Astrocyte of the spinal cord (primary cell): ENCODE measurements at regions not wholly inside any gene's neighbourhood (a gene's known extent, or its start where the extent isn't known, plus 50 kb on each side); places are given as distances from the start of the nearest gene placed in this dataset.

Source experiments
- DNase-seq: peaks from one replicate; pipeline ENCODE4 v3.0.0; 2011; ENCODE audit warnings: low read depth, low spot score
- H3K4me3 ChIP-seq: 2 replicates; pipeline ENCODE4 v1.5.1; 2011; ENCODE audit warnings: low read depth, mild to moderate bottlenecking, low read length, moderate library complexity
- in situ Hi-C: cut with HindIII; loops from 2 replicates; pipeline ENCODE4 v1.10.0; 2017; ENCODE audit warnings: low sequenced_read_pairs
- TF ChIP-seq, protein P1 (sequence below): IDR thresholded peaks from 2 replicates; pipeline ENCODE4 v1.5.1; 2012; ENCODE audit warnings: low read depth, mild to moderate bottlenecking, low read length, inconsistent platforms

DNA sequence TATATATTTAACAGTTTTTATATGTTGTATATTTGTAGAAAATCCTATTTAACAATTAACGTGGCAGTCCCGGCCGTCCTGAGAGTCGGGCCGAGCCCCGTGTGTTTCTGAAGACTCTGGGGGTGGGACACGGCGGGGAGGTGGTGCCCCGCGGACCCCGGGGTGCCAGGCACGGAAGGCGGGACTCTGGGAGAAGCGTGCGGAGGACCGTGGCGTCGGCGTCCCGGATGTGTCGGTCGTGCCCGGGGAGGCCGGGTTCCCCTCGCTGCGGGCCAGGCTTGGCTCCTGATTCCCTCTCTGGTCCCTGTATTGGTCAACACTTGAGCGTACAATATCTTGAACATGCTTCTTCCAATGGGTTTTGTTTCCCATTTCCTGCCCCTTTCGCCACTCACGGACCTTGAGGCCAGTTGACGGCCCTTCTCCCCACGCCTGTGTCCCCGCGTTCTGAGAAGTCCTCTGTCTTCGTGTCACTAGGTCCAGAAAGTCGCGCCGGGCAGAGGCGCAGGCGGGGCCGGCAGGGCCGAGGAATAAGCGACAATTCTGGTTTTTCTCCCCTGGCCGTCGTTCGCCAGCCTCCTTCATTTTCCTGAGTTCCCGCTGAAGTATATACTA lies 1076.7 kb downstream of the BRD1 start:
- TF ChIP-seq, protein P1, sequence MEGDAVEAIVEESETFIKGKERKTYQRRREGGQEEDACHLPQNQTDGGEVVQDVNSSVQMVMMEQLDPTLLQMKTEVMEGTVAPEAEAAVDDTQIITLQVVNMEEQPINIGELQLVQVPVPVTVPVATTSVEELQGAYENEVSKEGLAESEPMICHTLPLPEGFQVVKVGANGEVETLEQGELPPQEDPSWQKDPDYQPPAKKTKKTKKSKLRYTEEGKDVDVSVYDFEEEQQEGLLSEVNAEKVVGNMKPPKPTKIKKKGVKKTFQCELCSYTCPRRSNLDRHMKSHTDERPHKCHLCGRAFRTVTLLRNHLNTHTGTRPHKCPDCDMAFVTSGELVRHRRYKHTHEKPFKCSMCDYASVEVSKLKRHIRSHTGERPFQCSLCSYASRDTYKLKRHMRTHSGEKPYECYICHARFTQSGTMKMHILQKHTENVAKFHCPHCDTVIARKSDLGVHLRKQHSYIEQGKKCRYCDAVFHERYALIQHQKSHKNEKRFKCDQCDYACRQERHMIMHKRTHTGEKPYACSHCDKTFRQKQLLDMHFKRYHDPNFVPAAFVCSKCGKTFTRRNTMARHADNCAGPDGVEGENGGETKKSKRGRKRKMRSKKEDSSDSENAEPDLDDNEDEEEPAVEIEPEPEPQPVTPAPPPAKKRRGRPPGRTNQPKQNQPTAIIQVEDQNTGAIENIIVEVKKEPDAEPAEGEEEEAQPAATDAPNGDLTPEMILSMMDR: no peak
- no peak for DNase-seq
- no peak overlapping the region for H3K4me3 ChIP-seq
- in situ Hi-C loops: no loop called here

DNA sequence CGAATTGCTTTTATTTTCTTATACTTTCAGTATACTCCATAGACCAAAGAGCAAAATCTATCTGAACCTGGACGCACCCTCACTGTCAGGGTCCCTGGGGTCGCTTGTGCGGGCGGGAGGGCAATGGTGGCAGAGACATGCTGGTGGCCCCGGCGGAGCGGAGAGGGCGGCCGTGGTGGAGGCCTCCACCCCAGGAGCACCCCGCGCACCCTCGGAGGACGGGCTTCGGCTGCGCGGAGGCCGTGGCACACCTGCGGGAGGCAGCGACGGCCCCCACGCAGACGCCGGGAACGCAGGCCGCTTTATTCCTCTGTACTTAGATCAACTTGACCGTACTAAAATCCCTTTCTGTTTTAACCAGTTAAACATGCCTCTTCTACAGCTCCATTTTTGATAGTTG lies 1077.4 kb downstream of the BRD1 start:
- no peak for DNase-seq
- in situ Hi-C loops: no loop called here
- TF ChIP-seq, protein P1: no peak
- no peak overlapping the region for H3K4me3 ChIP-seq

DNA sequence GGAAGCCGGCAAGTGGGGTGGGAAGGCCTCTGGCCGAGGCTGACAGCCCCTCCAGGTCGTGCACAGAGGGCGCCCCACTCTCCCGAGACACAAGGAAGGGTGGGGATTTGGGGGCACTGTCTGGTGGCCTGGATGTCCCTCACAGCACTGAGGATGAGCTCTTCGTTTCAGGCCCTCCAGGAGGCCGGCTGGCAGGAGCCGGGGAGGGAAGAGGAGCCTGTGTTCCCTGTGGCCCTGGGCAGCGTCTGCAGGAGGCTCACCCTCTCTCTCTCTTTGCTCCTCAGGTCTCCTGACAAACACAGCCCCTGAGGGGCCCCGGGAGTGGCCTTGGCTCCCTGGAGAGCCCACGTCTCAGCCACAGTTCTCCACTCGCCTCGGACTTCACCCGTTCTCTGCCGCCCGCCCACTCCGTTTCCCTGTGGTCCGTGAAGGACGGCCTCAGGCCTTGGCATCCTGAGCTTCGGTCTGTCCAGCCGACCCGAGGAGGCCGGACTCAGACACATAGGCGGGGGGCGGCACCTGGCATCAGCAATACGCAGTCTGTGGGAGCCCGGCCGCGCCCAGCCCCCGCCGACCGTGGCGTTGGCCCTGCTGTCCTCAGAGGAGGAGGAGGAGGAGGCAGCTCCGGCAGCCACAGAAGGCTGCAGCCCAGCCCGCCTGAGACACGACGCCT lies 1078.0 kb downstream of the BRD1 start:
- in situ Hi-C loops: no loop called here
- no peak overlapping the region for H3K4me3 ChIP-seq
- no peak for DNase-seq
- TF ChIP-seq, protein P1: no peak

DNA sequence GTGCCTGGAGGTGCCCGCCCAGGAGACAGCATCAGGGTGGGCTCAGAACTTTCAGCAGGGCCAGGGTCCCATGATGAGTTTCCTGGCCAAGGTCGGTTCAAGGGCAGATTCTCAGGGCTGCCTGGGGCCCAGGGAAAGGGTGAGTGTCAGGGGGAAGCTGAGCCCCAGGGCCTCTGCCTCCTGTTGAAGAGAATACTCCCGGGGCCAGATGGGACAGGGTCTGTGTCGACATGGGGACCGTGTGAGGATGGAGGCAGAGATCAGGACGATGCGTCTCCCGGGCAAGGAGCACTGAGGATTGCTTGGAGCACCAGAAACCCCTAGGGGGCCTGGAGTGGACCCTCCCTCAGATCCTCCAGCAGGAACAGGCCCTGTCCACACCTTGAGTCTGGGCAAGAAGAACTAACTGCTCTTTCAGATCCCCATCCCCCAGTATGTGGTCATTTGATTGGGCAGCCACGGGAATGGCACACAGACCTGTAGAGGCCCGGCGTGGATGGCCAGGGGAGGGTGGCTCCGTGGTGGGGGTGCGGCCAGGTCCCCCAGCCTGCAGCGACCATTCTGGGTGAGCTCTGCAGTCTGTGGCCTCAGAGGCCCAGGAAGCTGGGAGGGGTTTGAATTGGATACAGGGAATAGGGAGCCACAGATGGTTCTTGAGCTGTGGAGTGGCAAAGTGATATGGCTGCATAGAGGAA lies 1078.7 kb downstream of the BRD1 start:
- no peak overlapping the region for H3K4me3 ChIP-seq
- TF ChIP-seq, protein P1: no peak
- in situ Hi-C loops: no loop called here
- DNase-seq: no peak

DNA sequence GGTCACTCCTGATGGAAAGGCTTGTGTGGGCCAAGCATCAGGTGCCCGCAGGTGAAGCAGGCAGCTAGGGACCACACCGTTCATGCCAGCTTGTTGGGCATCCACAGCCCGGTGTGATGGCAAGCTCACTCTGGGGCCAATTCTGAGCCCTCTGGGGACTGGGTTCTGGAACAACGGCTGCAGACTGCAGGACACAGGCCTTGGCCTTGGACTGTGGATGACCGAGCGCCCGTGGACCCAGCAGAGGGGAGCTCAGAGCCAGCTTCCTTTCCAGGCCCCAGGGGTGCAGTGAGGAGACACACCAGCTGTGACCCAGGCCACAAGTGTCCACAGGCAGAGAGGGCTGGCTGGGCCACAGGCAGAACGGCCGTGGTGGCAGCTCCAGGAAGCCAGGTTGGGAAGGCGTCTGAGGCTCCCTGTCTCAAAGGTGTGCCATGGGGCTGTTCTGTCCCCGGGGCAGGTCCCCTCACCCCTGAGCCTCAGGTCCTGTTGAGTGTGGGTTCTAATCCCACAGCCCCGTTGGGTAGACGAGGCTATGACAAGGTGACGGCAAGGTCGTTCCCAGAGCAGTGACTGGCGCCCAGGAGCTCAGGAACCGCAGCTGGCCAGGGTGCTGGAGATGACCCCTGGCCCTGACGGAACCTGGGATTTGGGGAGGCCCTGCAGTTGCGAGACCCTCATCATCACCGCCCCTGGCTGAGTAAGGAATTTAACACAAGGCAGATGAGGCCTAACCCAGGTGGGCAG lies 1079.4 kb downstream of the BRD1 start:
- TF ChIP-seq, protein P1: no peak
- H3K4me3 ChIP-seq: no peak overlapping the region
- no peak for DNase-seq
- in situ Hi-C loops: no loop called here

DNA sequence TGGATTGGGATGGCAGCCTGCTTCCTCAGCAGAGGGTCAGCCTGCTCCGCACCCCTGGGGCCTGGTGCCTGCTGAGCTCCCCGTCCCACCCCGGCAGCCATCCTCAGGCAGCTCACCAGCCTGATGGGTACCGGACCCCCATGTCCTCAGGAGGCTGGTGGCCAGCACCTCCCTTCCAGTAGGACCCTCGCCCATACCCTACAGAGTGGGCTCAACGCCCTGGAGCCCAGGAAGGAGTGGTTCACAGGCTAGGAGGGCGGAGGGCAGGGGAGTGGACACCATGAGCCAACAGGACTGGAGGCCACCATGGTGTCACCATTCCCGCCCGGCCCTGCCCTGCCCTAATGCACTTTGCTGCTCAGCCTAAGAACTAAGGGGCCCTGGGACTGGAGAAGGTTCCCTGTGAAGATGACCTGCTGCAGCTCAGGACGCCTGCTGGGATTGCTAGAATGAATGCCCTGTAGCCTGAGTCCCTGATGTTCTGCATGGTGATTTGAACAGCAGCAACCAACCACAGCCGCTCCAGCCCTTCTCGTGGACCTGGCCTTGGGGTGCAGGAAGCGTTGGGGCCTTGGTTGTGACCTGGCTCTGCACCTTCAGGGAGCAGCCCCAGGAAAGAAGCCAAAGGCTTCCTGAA lies 1080.8 kb downstream of the BRD1 start:
- DNase-seq: no peak

More for the DNA sequence above, 1080.8 kb downstream of the BRD1 start:
- no peak overlapping the region for H3K4me3 ChIP-seq
- TF ChIP-seq, protein P1: no peak
- in situ Hi-C loops: no loop called here
